K562 (cell line): ENCODE measurements at regions not wholly inside any gene's neighbourhood (a gene's known extent, or its start where the extent isn't known, plus 50 kb on each side); places are given as distances from the start of the nearest gene placed in this dataset.

Experiments
- ATAC-seq: fragments of 200-7000 bp; cut with Tn5 transposase; 3 replicates; pipeline ENCODE4 v1.9.1; 2020; ENCODE audit warnings: moderate library complexity
- BruUV-seq: library from RNA; stranded (reverse); fragments of 400-500 nt; replicated peaks from 2 replicates; lab custom pipeline; 2021; lab: Mats Ljungman, UMichigan
- CTCF ChIA-PET: fragments of 300-600 bp; formaldehyde crosslinking; extraction: SDS; loops from one replicate; lab custom pipeline; 2021; ENCODE audit warnings: low intra/inter-chr PET ratio; lab: Yijun Ruan, JAX
- POLR2A ChIA-PET: fragments of 300-600, 350-650 bp; sonication (Branson Sonifier 250); formaldehyde crosslinking; extraction: SDS; loops from one replicate; lab custom pipeline; 2021; ENCODE audit warnings: antibody characterized with exemption, inconsistent platforms; lab: Yijun Ruan, JAX
- DNase-seq, 4 experiments: peaks; one replicate each; pipeline versions ENCODE4 v3.0.0 to v3.0.0-alpha.2; 2011 to 2018; ENCODE audit warnings: low spot score in 3 of 4, mixed read lengths in 3 of 4; ENCODE audit errors: extremely low read depth in 1 of 4
- FAIRE-seq: peaks from 2 replicates; lab custom pipeline; 2011; peaks lifted over from hg19 to GRCh38; lab: Jason Lieb, UNC
- H2AFZ ChIP-seq: 2 replicates; pipeline ENCODE4 v1.6.0; 2011; ENCODE audit warnings: low read depth, low read length, control low read depth, inconsistent platforms
- H3K27ac ChIP-seq: fragments of 200-600 bp; 3 replicates; pipeline ENCODE4 v1.8.0; 2011; ENCODE audit warnings: low read depth, mild to moderate bottlenecking, control low read depth, inconsistent platforms, low read length, moderate library complexity, mixed read lengths; ENCODE audit errors: extremely low read depth
- H3K27me3 ChIP-seq, 2 experiments: fragments of 300-600 bp in 1 of 2; 2 replicates in 1 of 2; 3 replicates in 1 of 2; pipeline versions ENCODE4 v1.6.0 to v1.8.0; 2011; ENCODE audit warnings: inconsistent platforms in 2 of 2, low read length in 2 of 2, mild to moderate bottlenecking in 1 of 2, mixed read lengths in 1 of 2, moderate library complexity in 1 of 2; ENCODE audit not compliant: control insufficient read depth in 2 of 2, insufficient read depth in 2 of 2
- H3K36me3 ChIP-seq: fragments of 300-600 bp; 3 replicates; pipeline ENCODE4 v1.8.0; 2011; ENCODE audit warnings: mild to moderate bottlenecking, low read length, inconsistent platforms; ENCODE audit not compliant: control insufficient read depth, insufficient read depth
- H3K4me1 ChIP-seq, 2 experiments: fragments of 200-600 bp in 1 of 2; replicated peaks in 1 of 2; 2 replicates in 1 of 2; 3 replicates in 1 of 2; pipeline versions ENCODE4 v1.5.1 to v1.8.0; 2011; ENCODE audit warnings: inconsistent platforms in 2 of 2, low read length in 2 of 2, mild to moderate bottlenecking in 1 of 2, mixed read lengths in 1 of 2, moderate library complexity in 1 of 2; ENCODE audit not compliant: control insufficient read depth in 2 of 2, insufficient read depth in 2 of 2
- H3K4me2 ChIP-seq: 2 replicates; pipeline ENCODE4 v1.6.1; 2011; ENCODE audit warnings: low read length, control low read depth, inconsistent platforms, mixed read lengths; ENCODE audit not compliant: insufficient read depth
- H3K4me3 ChIP-seq: fragments of 200-600 bp; sonication (generic), shearing (Covaris generic); 2 replicates; pipeline ENCODE4 v1.5.1; 2016; ENCODE audit warnings: control low read depth, inconsistent platforms
- H3K79me2 ChIP-seq: fragments of 200-600 bp; 3 replicates; pipeline ENCODE4 v1.8.0; 2011; ENCODE audit warnings: low read length, inconsistent platforms; ENCODE audit not compliant: control insufficient read depth, insufficient read depth
- H3K9ac ChIP-seq, 2 experiments: 2 replicates each; pipeline versions ENCODE4 v1.6.0 to v1.6.1; 2011; ENCODE audit warnings: low read depth in 2 of 2, low read length in 2 of 2, control low read depth in 1 of 2, inconsistent platforms in 1 of 2, mild to moderate bottlenecking in 1 of 2, mixed read lengths in 1 of 2; ENCODE audit not compliant: insufficient read depth in 1 of 2
- H3K9me1 ChIP-seq: one replicate; pipeline ENCODE4 v1.6.0; 2011; ENCODE audit warnings: inconsistent platforms, mild to moderate bottlenecking, low read length, moderate library complexity; ENCODE audit not compliant: control insufficient read depth, insufficient read depth
- H3K9me3 ChIP-seq: replicated peaks from 2 replicates; pipeline ENCODE4 v1.5.1; 2011; ENCODE audit warnings: low read depth, low read length, inconsistent platforms; ENCODE audit not compliant: control insufficient read depth, insufficient read depth
- H4K20me1 ChIP-seq: replicated peaks from 2 replicates; pipeline ENCODE4 v1.6.1; 2011; ENCODE audit warnings: low read length, inconsistent platforms, mixed read lengths; ENCODE audit not compliant: control insufficient read depth, insufficient read depth
- WGBS: fragments of 100-300 bp; shearing (Covaris generic); methylation state at CpG from one replicate; pipeline ENCODE4 v1.1.6; 2016; ENCODE audit warnings: low coverage, mixed read lengths; ENCODE audit not compliant: insufficient coverage; ENCODE audit errors: missing lambda C conversion rate; 5-methylcytosine and 5-hydroxymethylcytosine counted together
- in situ Hi-C: fragments of 300-500 bp; cut with MboI; formaldehyde crosslinking; loops from 4 replicates; pipeline ENCODE4 v1.15.0; 2018; ENCODE audit warnings: inconsistent platforms, mixed read lengths
- intact Hi-C: fragments of 100-400 bp; cut with micrococcal nuclease; formaldehyde crosslinking; loops from 2 replicates; pipeline ENCODE4 v1.14.2; 2022
- TF ChIP-seq, protein P1 (sequence below): sonication (generic); formaldehyde crosslinking; IDR thresholded peaks from 2 replicates; pipeline ENCODE4 v1.8.0; 2022; ENCODE audit warnings: missing genetic modification reagents, mild to moderate bottlenecking, borderline replicate concordance

DNA sequence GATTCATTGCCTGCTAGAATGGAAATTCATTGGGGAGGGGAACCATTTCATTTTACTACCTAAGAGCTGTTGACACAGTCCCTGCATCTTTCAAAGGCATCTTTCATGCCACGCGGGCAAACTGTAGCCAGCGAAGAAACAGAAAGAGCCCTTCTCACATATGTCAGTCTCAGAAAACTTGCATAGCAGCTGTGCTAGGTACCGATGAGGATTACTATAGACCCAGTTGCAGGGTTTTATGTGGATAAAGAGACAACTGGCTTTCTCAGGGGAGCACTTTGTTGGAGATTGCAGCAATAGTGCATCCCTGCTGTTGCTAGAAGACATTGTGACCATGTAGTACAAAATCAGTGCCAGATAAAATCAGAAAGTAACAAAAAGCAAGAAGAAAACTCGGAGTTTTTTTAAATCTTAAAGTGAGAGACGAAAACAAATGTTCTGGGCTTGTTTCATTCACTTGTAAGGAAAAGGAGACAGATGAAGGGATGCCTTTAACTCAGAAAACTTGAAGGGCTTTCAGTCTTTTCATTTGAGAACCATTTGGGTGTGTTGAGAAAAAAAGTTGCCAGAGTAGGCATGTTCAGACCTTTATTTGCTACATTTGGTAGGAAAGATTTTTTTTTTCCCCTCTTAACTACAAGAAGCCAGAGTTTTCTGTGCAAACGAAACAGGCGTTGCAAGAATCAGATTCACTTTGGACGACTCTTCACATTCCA lies 804.1 kb downstream of the USP25 start:
- no peaks in the 10 kb centered on the region for H3K27me3 ChIP-seq
- ATAC-seq (no peak), DNase-seq (no peak), FAIRE-seq (no peak)
- H3K79me2 ChIP-seq: no peaks in the 10 kb centered on the region
- no peak overlapping the region for H2AFZ ChIP-seq
- 2% methylated on average over 9 of the region's 9 CpGs for WGBS
- no peak overlapping the region for H3K9ac ChIP-seq
- no peak overlapping the region for H3K4me3 ChIP-seq
- POLR2A ChIA-PET: no interaction called here
- H3K27ac ChIP-seq: no peak overlapping the region
- H3K9me1 ChIP-seq: no peaks in the 10 kb centered on the region
- H3K4me2 ChIP-seq: no peak overlapping the region
- TF ChIP-seq, protein P1, sequence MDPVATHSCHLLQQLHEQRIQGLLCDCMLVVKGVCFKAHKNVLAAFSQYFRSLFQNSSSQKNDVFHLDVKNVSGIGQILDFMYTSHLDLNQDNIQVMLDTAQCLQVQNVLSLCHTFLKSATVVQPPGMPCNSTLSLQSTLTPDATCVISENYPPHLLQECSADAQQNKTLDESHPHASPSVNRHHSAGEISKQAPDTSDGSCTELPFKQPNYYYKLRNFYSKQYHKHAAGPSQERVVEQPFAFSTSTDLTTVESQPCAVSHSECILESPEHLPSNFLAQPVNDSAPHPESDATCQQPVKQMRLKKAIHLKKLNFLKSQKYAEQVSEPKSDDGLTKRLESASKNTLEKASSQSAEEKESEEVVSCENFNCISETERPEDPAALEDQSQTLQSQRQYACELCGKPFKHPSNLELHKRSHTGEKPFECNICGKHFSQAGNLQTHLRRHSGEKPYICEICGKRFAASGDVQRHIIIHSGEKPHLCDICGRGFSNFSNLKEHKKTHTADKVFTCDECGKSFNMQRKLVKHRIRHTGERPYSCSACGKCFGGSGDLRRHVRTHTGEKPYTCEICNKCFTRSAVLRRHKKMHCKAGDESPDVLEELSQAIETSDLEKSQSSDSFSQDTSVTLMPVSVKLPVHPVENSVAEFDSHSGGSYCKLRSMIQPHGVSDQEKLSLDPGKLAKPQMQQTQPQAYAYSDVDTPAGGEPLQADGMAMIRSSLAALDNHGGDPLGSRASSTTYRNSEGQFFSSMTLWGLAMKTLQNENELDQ (CRISPR knock-in tag): no peak
- TF ChIP-seq, all 486 proteins: peak for 0
- CTCF ChIA-PET: no interaction called here
- in situ Hi-C loops: no loop called here
- H3K36me3 ChIP-seq: no peaks in the 10 kb centered on the region
- H3K9me3 ChIP-seq: no peaks in the 10 kb centered on the region; the same call in 1 of the 2 replicates
- intact Hi-C loops: no loop called here
- BruUV-seq: no TSS peak
- no peaks in the 10 kb centered on the region for H3K4me1 ChIP-seq
- H4K20me1 ChIP-seq: no peaks in the 10 kb centered on the region
